Body of pancreas (tissue), 4 donors: ENCODE measurements at regions not wholly inside any gene's neighbourhood (a gene's known extent, or its start where the extent isn't known, plus 50 kb on each side); places are given as distances from the start of the nearest gene placed in this dataset.

ENCODE experiments used
- CTCF ChIP-seq, 7 experiments: fragments of 450-650 bp in 4 of 7; fragments of 200-600 bp in 3 of 7; sonication (generic) in 3 of 7; IDR thresholded peaks; one replicate each; pipeline ENCODE4 v1.5.1; 2016 to 2019; ENCODE audit warnings: antibody characterized with exemption in 7 of 7
- POLR2A ChIP-seq, 3 donors: fragments of 450-650 bp; IDR thresholded peaks; one replicate each; pipeline ENCODE4 v1.6.1; 2016; ENCODE audit warnings: antibody characterized with exemption in 3 of 3, mild to moderate bottlenecking in 2 of 3

- TF ChIP-seq POLR2A (IDR thresholded peaks at IDR 0.05) (no peak), CTCF (IDR thresholded peaks at IDR 0.05) (no peak)
Measured at GRCh38 chr17:34000639-34001038, 254.4 kb upstream of the CCL2 start.
